ENCODE measurements at regions not wholly inside any gene's neighbourhood (a gene's known extent, or its start where the extent isn't known, plus 50 kb on each side); places are given as distances from the start of the nearest gene placed in this dataset.

GRCh38 chr5:116382032-116382873, 192.4 kb downstream of the SEMA6A start:
- no peak for TF ChIP-seq CTCF (IDR thresholded peaks at IDR 0.05)
- TF ChIP-seq REST (IDR thresholded peaks at IDR 0.05; ENCODE audit: insufficient read depth in 1 of 2, low read depth in 2 of 2, low read length in 1 of 2) = no peak
- TF ChIP-seq SIN3A (IDR thresholded peaks at IDR 0.05; ENCODE audit: borderline replicate concordance, insufficient read depth, low read depth, low read length) = no peak
- no peak for TF ChIP-seq TCF7L2 (IDR thresholded peaks at IDR 0.05; ENCODE audit: low read depth, low read length)

All from Panc1 (cell line).